Suprapubic skin (tissue), 4 donors: ENCODE measurements at regions not wholly inside any gene's neighbourhood (a gene's known extent, or its start where the extent isn't known, plus 50 kb on each side); places are given as distances from the start of the nearest gene placed in this dataset.

Experiments used
- DNase-seq, 2 donors: peaks; one replicate each; pipeline ENCODE4 v3.0.0-alpha.2; 2019; ENCODE audit warnings: low spot score in 2 of 2
- H3K27ac ChIP-seq: fragments of 200-600 bp; sonication (generic); one replicate; pipeline ENCODE4 v1.5.1; 2019
- H3K27me3 ChIP-seq: fragments of 200-600 bp; sonication (generic); one replicate; pipeline ENCODE4 v1.5.1; 2019
- H3K36me3 ChIP-seq: fragments of 200-600 bp; sonication (generic); one replicate; pipeline ENCODE4 v1.5.1; 2019
- H3K4me1 ChIP-seq: fragments of 200-600 bp; sonication (generic); one replicate; pipeline ENCODE4 v1.5.1; 2019
- H3K4me3 ChIP-seq: fragments of 200-600 bp; sonication (generic); one replicate; pipeline ENCODE4 v1.5.1; 2019; ENCODE audit warnings: mild to moderate bottlenecking
- H3K9me3 ChIP-seq: fragments of 200-600 bp; sonication (generic); one replicate; pipeline ENCODE4 v1.5.1; 2019
- EP300 ChIP-seq: sonication (generic); formaldehyde crosslinking; IDR thresholded peaks from one replicate; pipeline ENCODE4 v1.6.1; 2017; ENCODE audit warnings: antibody characterized with exemption
- POLR2A ChIP-seq, 2 donors: fragments of 450-650 bp; IDR thresholded peaks; one replicate each; pipeline ENCODE4 v1.6.1; 2017; ENCODE audit warnings: antibody characterized with exemption in 2 of 2, mild to moderate bottlenecking in 2 of 2, moderate library complexity in 2 of 2
- POLR2AphosphoS5 ChIP-seq, 3 donors: sonication (generic); formaldehyde crosslinking; IDR thresholded peaks; one replicate each; pipeline ENCODE4 v1.6.1; 2017; ENCODE audit warnings: antibody characterized with exemption in 3 of 3
- WGBS: methylation state at CpG from one replicate; pipeline ENCODE4 v1.1.5; 2018; 5-methylcytosine and 5-hydroxymethylcytosine counted together
- TF ChIP-seq, protein P1 (sequence below), 2 donors: fragments of 200-600 bp in 1 of 2; fragments of 450-650 bp in 1 of 2; sonication (generic) in 1 of 2; IDR thresholded peaks; one replicate each; pipeline ENCODE4 v1.5.1; 2016 to 2019; ENCODE audit warnings: antibody characterized with exemption in 2 of 2, mild to moderate bottlenecking in 1 of 2, moderate library complexity in 1 of 2

DNA sequence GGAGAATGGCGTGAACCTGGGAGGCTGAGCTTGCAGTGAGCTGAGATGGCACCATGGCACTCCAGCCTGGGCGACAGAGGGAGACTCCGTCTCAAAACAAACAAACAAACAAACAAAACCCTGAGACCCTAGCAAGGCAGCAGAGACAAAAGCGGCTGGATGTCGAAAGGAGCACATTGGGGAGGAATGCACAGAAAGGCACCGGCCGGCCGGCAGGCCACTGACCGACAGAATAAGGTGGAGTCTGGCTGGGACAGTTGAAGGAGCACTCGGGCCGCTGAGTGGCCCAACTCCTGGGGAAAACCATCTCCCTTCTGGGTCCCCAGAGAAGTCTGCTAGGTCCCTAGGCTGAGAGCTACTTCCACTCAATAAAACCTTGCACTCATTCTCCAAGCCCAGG, 256.2 kb downstream of the KIF21A start:
- whole genome bisulfite sequencing = 97% methylated on average over 11 of the region's 11 CpGs
- no peak for DNase-seq
- Histone ChIP-seq H3K27me3 (no peaks in the 10 kb centered on the region), H3K4me3 (no peak overlapping the region), H3K9me3 (no peaks in the 10 kb centered on the region), H3K36me3 (no peaks in the 10 kb centered on the region), H3K4me1 (no peaks in the 10 kb centered on the region), H3K27ac (no peak overlapping the region)
- TF ChIP-seq, protein P1, sequence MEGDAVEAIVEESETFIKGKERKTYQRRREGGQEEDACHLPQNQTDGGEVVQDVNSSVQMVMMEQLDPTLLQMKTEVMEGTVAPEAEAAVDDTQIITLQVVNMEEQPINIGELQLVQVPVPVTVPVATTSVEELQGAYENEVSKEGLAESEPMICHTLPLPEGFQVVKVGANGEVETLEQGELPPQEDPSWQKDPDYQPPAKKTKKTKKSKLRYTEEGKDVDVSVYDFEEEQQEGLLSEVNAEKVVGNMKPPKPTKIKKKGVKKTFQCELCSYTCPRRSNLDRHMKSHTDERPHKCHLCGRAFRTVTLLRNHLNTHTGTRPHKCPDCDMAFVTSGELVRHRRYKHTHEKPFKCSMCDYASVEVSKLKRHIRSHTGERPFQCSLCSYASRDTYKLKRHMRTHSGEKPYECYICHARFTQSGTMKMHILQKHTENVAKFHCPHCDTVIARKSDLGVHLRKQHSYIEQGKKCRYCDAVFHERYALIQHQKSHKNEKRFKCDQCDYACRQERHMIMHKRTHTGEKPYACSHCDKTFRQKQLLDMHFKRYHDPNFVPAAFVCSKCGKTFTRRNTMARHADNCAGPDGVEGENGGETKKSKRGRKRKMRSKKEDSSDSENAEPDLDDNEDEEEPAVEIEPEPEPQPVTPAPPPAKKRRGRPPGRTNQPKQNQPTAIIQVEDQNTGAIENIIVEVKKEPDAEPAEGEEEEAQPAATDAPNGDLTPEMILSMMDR (IDR thresholded peaks at IDR 0.05) = no peak
- TF ChIP-seq POLR2AphosphoS5 (IDR thresholded peaks at IDR 0.05) (no peak), EP300 (no peak), POLR2A (IDR thresholded peaks at IDR 0.05) (no peak)

DNA sequence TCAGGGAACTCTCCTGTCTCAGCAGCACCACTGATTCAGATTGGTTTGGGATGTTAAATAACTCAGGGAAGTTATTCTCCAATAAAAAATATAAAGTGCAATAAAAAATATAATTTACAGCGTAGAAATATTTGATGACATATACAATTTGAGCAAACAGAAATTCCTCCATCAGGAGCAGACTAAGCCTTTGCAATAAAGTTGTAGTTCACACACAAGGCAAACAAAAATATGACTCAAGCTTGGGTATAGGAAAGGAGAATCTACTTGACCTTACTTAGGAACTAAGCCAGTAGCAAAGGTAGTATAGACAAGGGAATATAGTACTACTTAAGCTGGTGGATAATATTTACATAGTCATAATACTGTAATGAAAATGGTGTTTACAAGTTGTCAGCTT, 264.1 kb downstream of the KIF21A start:
- H3K4me1 ChIP-seq = no peaks in the 10 kb centered on the region
- no peak overlapping the region for H3K4me3 ChIP-seq
- no peak for TF ChIP-seq EP300
- no peak for TF ChIP-seq POLR2AphosphoS5 (IDR thresholded peaks at IDR 0.05)
- TF ChIP-seq, protein P1 (IDR thresholded peaks at IDR 0.05) = no peak
- H3K36me3 ChIP-seq = no peaks in the 10 kb centered on the region
- no peak overlapping the region for H3K27ac ChIP-seq
- H3K9me3 ChIP-seq = no peaks in the 10 kb centered on the region
- no peak for DNase-seq
- WGBS = 81% methylated on average over 1 of the region's 1 CpG
- H3K27me3 ChIP-seq = no peaks in the 10 kb centered on the region

DNA sequence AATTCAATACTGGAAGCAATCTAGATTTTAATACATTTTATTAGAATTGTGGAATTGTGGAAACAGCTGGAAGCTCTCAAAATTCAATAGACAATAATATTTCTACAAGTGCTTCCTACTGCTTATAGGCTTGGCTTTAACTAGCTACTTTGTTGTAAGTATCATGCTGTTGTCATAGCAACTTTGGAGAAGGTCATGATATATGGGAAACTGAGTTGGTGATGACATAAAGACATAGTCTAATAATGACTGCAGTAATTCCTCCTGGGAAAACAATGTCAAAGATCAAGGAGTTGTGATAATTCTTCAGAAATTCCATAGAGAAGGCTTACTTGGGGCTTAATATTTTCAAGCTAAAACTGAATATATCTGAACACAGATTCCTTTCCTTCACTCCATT, 266.6 kb downstream of the KIF21A start:
- no peak for DNase-seq
- H3K4me3 ChIP-seq = no peak overlapping the region
- TF ChIP-seq POLR2AphosphoS5 (IDR thresholded peaks at IDR 0.05) = no peak
- no peaks in the 10 kb centered on the region for H3K4me1 ChIP-seq
- no peaks in the 10 kb centered on the region for H3K36me3 ChIP-seq
- H3K27me3 ChIP-seq = no peaks in the 10 kb centered on the region
- H3K9me3 ChIP-seq = no peaks in the 10 kb centered on the region
- no peak overlapping the region for H3K27ac ChIP-seq

DNA sequence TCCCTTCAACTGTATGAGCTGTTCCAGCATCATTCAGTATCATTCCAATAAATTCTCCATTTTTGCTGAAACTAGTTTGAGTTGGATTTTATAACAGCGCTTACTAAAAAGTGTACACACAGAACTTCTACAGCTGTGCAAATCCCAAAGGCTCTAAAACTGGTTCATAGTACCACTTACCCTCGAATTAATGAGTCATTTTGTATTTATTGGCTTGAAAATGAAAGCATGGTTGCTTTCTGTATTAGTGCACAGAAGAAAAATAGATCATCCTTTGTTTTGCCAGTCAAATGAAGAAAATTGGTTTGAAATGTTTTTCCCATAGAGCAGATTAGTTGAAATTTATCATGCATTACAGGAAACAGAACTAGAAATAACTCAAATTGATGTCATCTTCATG, 268.3 kb upstream of the CPNE8 start:
- no peak for DNase-seq
- no peak for TF ChIP-seq POLR2AphosphoS5 (IDR thresholded peaks at IDR 0.05)
- TF ChIP-seq POLR2A (IDR thresholded peaks at IDR 0.05) = no peak
- TF ChIP-seq, protein P1 (IDR thresholded peaks at IDR 0.05) = no peak
- TF ChIP-seq EP300 = no peak
- WGBS = 59% methylated on average over 2 of the region's 2 CpGs
- H3K4me3 ChIP-seq = no peak overlapping the region
- H3K27ac ChIP-seq = no peak overlapping the region
- H3K27me3 ChIP-seq = no peaks in the 10 kb centered on the region
- H3K9me3 ChIP-seq = no peaks in the 10 kb centered on the region
- H3K36me3 ChIP-seq = no peaks in the 10 kb centered on the region
- no peaks in the 10 kb centered on the region for H3K4me1 ChIP-seq

DNA sequence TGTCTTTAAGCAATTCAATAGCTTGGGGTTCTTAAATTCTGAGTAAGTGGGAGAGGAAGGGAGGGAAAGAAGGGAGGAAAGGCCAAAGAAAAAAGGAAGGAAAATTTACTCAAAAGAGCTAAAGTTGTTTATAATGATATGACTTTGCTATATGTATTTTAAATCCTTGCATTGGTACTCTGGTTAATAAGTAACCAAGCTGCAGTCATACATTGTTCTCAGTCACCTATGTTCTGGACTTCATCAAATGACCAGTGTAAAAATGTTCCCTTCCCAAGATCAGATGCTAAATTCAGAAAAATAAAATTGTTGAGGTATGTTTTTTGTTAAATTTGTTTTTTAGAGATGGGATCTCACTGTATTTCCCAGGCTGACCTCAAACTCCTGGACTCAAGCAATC, 259.9 kb upstream of the CPNE8 start:
- Histone ChIP-seq H3K4me3 (no peak overlapping the region), H3K27ac (no peak overlapping the region), H3K4me1 (no peaks in the 10 kb centered on the region), H3K27me3 (no peaks in the 10 kb centered on the region), H3K9me3 (no peaks in the 10 kb centered on the region), H3K36me3 (no peaks in the 10 kb centered on the region)
- DNase-seq = no peak
- TF ChIP-seq EP300 (no peak), POLR2A (IDR thresholded peaks at IDR 0.05) (no peak), POLR2AphosphoS5 (IDR thresholded peaks at IDR 0.05) (no peak)
- TF ChIP-seq, protein P1 (IDR thresholded peaks at IDR 0.05) = no peak

DNA sequence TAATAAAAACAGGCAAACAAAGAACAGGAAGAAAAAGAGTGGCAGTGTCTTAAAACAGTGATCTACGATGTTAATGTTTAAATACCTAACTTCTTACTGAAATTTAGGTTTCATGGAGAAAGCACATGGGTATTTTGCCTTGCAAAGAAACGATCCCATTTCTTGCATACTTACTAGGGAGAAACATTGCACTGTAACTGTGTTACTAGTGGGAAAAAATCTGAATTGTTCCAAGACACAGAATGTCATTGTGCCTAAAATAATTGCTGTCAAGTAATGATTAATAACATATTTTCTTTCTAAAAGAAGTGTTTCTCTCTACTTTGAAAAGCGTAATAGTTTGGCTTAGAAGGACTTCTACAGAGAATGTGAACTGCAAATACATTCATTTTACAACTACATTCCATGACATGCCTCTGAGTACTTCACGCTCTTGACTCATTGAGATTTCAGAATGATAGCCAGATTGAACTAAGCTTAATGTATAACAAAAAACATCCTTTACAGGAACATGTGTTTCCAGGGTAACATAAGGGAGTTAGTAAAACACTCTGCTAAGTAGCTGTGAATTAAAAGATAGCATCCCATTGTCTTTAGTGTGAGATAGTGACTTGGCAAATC, 256.2 kb upstream of the CPNE8 start:
- Histone ChIP-seq H3K27me3 (no peaks in the 10 kb centered on the region), H3K9me3 (no peaks in the 10 kb centered on the region), H3K36me3 (no peaks in the 10 kb centered on the region), H3K4me3 (no peak overlapping the region), H3K27ac (no peak overlapping the region), H3K4me1 (no peaks in the 10 kb centered on the region)
- WGBS = 67% methylated on average over 4 of the region's 4 CpGs
- no peak for DNase-seq
- TF ChIP-seq EP300 = no peak
- TF ChIP-seq POLR2A (IDR thresholded peaks at IDR 0.05) = no peak
- no peak for TF ChIP-seq POLR2AphosphoS5 (IDR thresholded peaks at IDR 0.05)
- TF ChIP-seq, protein P1 (IDR thresholded peaks at IDR 0.05) = no peak
